NCI-H526 (cell line): ENCODE measurements at regions not wholly inside any gene's neighbourhood (a gene's known extent, or its start where the extent isn't known, plus 50 kb on each side); places are given as distances from the start of the nearest gene placed in this dataset.
"Not testable (repeated sequence)": the region's sequence is repeated elsewhere in the genome, so short reads cannot be mapped to it uniquely, and the experiment has no call there.

Experiments
- DNase-seq, 2 experiments: peaks; one replicate each; lab custom pipeline; 2025; lab: John Stamatoyannopoulos, UW

- no peak for DNase-seq
Observed at GRCh38 chr5:174984863-174985262, 260.5 kb downstream of the MSX2 start.

- DNase-seq = no peak
Observed at GRCh38 chr5:174982485-174982884, 258.1 kb downstream of the MSX2 start.

DNA sequence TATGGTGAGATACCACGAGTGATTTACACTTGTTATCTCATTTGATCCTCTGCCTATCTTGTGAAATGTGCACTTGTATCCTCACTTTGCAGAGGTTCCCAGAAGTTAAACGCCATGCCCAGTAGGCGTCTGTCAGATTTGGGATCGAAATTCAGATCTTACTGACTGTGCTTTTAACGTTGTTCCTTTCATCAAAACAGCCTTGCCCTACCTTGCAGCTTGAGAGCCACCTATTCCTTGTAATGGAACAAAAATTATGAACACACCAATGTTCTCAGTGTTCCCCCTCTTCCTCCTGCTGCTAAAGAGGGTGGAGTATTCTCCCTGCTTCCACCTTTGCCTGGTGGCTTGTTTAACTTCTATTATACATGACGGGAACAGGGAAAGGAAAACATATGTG lies 257.0 kb downstream of the MSX2 start:
- DNase-seq = no peak

DNA sequence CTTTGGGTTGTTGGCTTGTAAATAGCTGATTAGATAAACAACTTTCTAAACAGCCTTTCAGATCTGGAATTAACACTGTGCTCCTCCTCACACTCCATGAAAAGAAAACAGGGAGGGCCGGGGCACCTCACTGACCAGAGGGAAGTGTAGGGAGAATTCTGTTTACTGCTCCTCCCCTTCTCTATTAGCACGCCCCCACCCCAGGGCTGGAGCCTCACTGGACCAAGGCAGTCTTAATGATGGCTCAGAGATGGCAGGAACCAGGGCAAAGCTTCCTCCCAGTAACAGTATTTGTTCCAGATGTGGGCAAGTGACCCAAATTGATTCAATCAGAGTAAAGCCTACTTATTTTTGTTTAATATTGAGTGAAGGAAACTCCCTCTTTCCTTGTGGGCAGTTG lies 256.6 kb downstream of the MSX2 start:
- no peak for DNase-seq

- DNase-seq = peak; percentile 52 to 71
Observed at GRCh38 chr5:174972291-174972690, 247.9 kb downstream of the MSX2 start.

DNA sequence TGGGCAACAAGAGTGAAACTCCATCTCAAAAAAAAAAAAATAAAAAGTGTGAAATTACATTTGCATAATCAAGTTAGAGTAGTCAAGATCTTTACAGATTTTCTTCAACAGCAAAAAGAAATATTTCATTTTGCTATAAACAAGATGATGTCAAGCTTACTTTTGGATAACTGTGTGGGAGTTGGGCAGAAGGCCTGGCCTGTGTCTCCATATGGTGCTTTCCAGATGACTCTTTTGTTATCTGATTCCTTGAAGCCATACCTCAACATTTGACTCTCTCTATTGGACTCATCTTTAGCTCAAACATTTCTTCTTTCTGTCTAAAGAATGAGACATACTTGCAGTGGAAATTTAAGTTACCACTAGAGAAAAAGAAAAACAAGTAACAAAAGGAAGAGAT lies 246.8 kb downstream of the MSX2 start:
- no peak for DNase-seq

DNA sequence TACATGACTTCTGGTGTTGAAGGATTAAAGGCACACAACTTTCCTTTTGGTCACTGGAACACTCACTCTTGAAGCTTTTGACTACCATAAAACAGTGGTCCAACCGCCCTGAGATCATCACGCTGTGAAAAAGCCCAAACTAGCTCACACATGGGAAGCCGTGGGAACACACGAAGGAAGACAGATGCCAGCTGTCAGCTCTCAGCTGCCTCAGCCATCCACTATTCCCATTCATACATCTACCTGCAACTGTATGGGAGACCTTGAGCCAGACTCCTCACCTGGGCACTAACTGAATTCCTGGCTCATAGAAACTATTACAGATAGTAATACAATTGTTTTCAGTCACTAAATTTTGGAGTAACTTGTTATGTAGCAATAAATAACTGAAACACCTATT lies 246.1 kb downstream of the MSX2 start:
- DNase-seq = no peak

GRCh38 chr5:174953871-174954270 lies 229.5 kb downstream of the MSX2 start:
- no peak for DNase-seq

DNA sequence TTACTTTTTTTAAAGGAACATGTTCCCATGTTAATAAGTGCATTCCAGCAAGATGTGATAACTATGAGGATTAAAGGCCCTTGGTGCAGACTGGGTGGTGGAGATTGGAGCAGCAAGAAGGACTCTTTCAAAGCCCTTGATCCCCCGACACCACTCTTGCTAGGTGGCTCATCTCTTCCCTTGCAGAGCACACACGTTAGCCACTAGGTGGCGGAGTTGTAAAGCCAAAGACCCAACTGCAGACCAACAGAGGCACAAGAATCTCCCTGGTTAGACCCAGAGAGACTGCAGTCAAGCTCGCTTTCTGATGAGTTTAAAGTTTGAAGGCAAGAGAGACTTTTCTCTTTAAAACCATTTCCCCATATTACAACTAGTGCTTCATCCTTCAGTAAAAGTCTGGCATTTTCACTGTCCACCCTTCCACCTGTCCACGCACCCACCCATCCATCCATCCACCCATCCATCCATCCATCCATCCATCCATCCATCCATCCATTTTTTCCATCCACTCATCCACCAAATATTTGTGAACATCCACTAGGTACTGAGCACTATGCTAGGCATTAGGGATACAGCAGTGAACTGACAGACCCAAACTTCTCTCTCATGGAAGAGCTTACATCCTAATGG lies 226.9 kb downstream of the MSX2 start:
- peak; percentile 69 to 83 for DNase-seq

GRCh38 chr5:174947548-174947947 lies 223.2 kb downstream of the MSX2 start:
- DNase-seq = no peak

GRCh38 chr5:174945853-174946252 lies 221.5 kb downstream of the MSX2 start:
- no peak for DNase-seq

DNA sequence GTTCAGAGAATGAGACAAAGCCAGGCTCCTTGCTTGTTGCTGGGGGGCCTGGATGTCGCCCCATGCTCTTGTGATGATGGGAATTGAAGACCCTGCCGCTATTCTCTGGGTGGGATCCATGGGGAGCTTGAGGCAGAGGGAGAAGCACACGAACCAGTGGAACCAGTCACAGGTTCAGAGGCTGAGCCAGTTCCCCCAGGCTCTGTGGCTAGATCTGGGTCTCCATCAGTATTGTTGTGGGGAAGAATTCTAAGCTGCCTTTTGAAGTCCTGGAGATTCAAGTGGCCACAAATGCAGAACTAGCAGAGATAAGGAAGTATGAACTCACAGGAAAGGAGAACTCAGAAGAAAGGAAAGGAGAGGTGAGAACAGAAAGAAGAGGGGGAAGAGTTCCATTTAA lies 219.4 kb downstream of the MSX2 start:
- no peak for DNase-seq

DNA sequence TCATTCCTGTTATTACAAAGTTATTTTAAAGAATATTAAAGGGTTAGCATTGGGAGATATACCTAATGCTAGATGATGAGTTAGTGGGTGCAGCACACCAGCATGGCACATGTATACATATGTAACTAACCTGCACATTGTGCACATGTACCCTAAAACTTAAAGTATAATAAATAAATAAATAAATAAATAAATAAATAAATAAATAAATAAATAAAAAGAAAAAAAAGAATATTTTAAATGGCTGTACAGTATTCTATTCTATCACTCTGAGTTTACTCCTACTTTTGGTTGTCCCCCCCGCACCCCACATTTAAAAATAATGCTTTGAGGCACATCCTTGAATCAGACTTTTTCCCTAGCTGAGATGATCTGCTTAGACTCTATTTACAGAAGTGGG lies 218.6 kb downstream of the MSX2 start:
- not testable (repeated sequence) for DNase-seq

DNA sequence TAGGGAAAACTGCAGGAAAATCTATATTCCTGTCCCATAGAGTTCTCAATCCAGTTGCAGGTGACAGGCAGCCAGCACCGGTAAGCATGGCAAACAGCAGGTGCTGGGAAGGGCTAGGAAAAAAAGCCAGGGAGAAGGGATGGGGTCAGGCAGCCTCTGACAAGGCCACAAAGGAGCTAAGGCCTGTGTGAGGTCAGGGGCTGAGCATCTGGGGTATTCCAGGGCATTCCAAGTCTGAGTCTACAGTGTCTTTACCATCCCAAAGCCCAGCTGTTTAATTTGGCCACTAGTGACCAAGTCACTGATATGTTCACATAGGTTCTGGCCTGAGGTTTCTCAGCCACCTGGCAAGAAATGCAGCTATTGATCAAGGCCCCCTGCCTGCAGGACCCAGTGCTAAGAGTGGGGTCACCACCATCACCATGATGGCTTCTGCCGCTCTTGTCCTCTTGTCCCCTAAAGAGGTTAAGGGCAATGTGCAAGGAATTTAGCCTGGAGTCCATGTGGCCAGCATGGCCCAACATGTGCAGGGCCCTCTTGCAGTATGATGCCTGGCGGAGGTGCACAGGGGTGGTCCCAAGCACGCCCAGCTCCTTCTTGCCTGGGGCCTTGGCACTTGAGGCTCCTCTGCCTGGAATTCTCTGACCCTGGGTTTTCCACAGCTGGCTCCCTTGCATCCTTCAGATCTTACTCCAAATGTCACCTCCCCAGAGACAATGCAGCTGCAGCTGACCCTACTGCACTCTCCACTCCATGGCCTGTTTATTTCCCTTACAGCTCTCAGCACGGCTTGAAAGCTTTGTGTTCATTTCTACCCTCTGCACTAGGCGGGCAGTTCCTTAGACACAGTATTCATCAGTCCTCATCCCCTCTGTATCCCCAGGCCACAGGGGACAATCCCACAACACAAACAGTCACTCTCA lies 213.1 kb downstream of the MSX2 start:
- no peak for DNase-seq

GRCh38 chr5:174935854-174936474 lies 211.6 kb downstream of the MSX2 start:
- DNase-seq = peak; percentile 50 to 62

DNA sequence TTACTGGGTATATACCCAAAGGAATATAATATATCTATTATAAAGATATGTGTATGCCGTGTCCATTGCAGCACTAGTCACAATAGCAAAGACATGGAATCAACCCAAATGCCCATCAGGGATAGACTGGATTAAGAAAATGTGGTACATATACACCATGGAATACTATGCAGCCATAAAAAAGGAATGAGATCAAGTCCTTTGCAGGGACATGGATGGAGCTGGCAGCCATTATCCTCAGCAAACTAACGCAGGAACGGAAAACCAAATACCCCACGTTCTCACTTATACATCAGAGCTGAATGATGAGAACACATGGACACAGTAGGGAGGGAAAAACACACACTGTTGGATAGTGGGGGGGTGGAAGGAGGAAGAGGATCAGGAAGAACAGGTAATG lies 206.7 kb downstream of the MSX2 start:
- not testable (repeated sequence) for DNase-seq

DNA sequence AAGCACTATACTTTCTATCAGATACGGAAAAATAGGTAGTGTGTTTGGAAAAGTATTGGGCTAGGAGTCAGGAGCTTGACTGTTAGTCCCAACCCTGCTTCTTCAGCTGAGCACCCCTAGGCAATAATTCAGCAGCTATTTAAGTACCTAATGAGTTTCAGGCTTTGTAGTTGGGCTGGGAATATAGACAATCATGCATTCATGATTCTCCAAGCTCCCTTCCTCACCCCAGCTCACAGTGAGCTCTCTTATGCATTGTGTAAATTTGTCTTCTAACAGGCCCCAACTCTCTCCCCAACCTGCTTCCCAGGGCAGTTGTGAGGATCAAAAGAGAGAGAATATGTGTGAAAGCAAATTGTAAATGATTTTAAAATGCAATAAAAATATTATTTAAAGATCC lies 201.2 kb downstream of the MSX2 start:
- no peak for DNase-seq

DNA sequence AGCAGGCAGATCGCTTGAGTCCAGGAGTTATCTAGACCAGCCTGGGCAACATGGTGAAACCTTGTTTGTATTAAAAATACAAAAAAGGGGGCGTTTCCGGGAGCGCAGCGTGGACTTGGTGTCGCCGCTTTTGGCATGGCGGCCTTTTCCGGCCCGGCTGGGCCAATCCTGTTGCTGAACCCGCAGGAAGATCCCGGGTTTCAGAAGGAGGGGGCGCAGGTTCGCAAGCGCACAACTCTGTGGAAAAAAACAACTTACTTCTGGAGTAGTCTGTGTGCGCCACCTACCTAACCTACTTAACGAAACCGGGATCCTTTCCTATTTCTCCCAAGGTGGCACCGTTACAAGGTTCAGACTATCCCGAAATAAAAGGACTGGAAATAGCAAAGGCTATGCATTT lies 198.6 kb downstream of the MSX2 start:
- no peak for DNase-seq

GRCh38 chr5:174920906-174921550 lies 196.6 kb downstream of the MSX2 start:
- no peak for DNase-seq

- DNase-seq = no peak
Observed at GRCh38 chr5:174919351-174919750, 195.0 kb downstream of the MSX2 start.

DNA sequence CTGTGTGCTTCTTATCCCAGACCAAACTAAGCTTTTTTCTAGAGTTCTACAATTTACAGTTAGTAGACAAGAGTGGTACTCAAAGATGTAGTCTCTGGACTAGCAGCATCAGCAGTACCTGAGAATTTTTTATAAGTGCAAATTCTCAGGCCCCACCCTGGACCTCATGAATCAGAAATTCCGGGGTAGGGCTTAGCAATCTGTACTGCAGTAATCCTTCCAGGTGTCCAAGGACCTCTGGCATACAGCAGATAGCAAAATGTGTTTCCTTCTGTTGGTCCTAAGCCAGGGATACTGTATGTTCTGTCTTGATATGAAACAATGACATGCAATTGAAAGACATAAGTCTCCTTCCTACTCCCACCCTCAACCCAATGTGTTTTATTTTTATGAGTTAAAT lies 194.3 kb downstream of the MSX2 start:
- no peak for DNase-seq

GRCh38 chr5:174917976-174918554 lies 193.7 kb downstream of the MSX2 start:
- no peak for DNase-seq
